Sciatic nerve (tissue), 2 donors: ENCODE measurements at regions not wholly inside any gene's neighbourhood (a gene's known extent, or its start where the extent isn't known, plus 50 kb on each side); places are given as distances from the start of the nearest gene placed in this dataset.
A peak's percentile ranks its signal among the peaks of the same experiment; 100 is the strongest.
"Not testable (repeated sequence)": the region's sequence is repeated elsewhere in the genome, so short reads cannot be mapped to it uniquely, and the experiment has no call there.

Source experiments
- ATAC-seq: fragments of 200-7000 bp; cut with Tn5 transposase; one replicate; pipeline ENCODE4 v1.9.1; 2020; ENCODE audit warnings: mild to moderate bottlenecking, moderate library complexity
- DNase-seq: peaks from one replicate; pipeline ENCODE4 v3.0.0-alpha.2; 2020; ENCODE audit warnings: low spot score
- intact Hi-C: fragments of 100-400 bp; cut with DNase I; formaldehyde crosslinking; loops from one replicate; pipeline ENCODE4 v1.14.2; 2022
- donor health status: DM: no; HTN: no; CAD: no.
- donor health status: DM: no; HTN: no; CAD: no.

DNA sequence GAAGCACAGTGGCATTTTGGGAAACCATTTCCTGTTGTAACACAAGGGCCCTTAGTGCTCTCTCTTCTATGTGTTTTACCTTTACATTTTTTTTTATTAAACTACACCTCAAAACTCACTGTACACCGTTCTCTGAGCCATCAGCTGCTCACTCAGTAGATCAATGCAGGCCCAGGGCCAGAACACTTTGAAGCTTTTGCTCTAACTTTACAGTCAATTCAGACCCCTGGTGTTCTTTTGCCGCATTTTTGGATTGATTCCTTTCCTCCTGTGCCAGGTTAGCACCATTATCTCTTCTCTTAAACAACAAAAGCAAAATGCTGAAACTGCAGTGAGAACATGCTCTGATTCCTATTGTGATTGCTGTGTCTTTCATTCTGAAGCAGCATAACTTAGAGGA is 269.8 kb upstream of the RGMB start:
- intact Hi-C loops, result no loop called here
- no peak for ATAC-seq
- no peak for DNase-seq

DNA sequence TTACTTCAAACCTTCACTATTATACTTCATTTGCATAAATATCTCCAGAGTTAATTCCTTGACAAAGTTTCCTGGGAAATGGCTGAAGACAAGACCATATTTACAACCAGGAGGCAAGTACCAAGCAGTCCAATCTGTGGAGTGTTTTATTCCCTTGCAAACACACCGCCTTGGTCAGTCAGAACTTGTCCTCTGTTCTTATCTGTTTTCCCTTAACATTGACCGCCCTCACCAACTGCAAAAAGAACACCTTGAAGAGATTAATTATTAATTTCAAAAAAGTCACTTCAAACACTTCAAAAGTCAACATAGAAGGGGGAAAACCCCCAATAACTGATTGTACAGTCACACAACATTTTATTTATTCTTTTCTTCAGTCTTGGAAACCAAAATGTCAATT is 269.0 kb upstream of the RGMB start:
- DNase-seq, result no peak
- ATAC-seq, result no peak
- intact Hi-C loops, result no loop called here

DNA sequence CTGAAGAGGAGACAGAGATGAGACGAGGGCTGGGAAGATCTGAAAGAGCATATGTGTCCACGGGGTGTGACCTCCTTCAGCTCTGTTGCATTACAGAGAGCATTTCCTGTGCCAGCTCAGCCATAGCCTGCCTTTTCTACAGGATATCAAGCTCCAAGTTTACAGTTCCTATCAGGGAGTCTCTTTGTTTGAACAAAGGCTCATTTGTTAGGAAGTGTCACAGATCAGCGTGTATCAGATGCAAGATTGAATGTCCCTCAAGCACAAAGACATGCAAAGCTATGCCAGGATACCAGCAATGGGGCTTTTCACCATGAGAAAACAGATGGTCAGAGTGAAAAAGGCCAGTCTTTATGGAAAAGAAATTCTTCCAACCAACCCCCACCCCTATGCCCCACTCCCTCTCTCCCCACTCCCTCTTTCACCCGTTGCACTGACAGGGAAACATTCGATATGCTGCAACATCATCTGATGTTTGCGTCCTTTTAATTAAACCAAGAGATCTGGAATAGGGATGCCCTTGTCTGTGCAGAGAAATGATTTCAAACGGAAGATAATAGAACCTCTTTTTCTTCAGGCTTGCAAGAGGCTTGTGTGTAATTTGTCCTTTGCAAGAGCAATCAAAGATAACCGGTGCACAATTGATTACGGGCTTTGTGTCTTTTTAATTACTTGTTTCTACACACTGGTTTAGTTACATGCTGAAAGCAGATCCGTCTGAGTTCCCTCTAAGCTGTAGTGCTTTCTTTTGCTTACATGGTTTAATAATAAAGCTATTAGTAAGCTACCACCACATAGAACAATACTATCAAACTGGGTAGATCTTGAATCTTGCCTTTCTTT is 263.1 kb upstream of the RGMB start:
- intact Hi-C loops, result no loop called here
- ATAC-seq (peak; percentile 22), DNase-seq (no peak)

DNA sequence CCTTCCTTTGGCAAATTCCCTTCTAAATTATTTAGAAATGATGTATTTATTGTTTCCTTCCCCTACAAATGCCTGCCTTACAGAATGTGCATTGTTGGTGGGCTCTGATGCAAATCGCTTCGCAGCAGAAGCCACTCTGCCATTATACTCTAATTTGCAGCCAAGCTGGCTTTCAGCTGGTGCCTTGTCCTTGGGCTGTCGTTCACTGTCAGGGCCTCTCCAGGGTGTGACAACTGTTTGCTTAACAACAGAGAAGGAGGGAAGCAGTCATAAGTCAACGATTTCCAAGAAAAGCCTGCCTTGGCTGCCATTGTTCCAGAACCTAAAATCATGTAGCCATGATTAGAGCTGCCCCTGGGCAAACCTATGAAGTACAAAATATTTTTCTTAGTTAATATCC is 260.1 kb upstream of the RGMB start:
- DNase-seq (no peak), ATAC-seq (no peak)
- intact Hi-C loops, result no loop called here

DNA sequence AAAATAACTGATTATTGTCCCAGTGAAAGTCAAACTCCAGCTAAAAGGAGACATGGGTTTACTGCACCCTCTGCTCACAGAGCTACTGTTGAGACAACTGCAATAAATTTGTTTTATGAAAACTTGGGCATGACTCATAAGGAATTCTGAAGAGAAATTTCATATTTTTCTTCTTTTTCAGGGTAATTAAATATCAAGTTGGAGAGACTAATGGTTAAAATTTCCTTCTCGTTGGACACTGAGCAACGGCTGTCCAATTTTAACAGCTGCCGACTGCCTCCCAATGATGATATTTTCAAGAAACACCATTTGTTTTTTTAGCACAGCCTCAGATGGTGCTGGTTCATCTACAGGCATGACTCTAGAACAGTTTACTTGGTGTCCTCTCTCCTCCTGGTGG is 259.2 kb upstream of the RGMB start:
- intact Hi-C loops, result no loop called here

DNA sequence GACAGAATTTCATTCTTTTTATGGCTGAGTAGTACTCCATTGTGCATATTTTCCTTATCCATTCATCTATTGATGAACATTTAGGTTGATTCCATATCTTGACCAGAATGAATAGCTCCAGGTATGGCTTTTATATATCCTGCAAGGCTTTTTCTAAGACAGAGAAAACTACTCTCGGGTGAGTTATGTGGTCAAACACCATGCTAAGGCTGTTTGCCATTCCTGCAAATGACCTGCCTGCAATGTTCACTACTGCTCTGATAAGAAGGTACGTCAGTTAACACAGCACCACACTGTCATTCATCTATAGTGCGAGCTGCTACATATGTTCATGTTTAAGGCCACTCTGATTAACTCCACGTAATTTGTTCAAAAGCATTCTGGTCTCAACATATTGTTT is 256.8 kb upstream of the RGMB start:
- DNase-seq (no peak), ATAC-seq (no peak)
- intact Hi-C loops, result no loop called here

More for the DNA sequence above, 259.2 kb upstream of the RGMB start:
- DNase-seq (no peak), ATAC-seq (no peak)

DNA sequence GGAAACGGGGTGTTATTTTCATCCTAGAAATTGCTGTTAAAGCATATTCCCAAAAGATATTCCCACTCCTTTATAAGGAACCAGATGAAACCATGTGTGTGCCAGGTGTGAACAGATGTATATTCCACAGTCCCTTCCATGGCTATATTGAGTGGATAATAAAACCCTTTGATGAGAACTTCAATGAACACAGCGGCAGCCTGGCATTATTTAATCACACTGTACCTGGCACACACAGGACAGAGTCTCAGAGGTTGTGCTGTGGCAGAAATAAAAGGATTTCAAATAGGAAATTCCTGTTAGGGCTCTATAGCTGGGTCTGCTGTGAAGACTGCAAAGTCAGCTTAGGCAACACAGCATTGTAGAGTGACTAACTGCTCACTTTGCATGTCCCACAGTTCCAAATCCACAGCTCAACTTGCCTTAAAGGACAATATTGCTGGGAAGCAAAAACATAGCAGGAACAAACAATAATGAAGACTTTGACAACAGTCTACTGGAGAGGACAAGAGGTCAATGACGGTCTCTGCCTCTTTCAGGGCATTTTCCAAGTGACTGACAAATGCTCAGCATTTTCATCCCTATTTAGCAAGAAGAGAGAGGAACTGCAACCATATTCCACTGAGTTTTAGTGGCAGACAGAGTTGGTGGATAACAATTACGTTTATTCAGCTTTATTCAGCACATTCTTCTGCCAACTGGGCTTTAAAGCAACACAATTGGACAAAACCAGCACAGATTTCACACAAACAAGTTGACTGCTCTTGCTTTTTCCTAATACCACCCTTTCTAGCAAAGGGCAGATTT is 255.7 kb upstream of the RGMB start:
- ATAC-seq, result peak; percentile 62
- intact Hi-C loops, result no loop called here
- DNase-seq, result no peak

DNA sequence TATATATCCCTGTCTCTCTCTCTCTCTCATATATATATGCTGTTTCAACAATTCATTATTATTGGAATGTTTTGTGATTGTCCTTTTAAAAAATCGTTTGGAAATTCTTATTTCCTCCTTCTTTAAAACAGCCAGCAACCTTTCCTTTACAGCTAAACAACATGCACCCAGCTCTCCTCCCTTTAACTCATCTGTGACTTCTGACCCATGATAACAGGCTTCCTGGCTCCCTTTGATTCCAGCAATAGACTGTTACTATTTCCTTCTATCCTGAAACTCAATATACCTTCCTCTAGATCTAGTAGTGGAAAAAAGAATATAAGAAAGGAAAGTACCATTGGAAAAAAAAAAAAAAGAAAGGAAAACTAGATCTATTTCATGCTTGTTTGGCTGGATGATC is 254.7 kb upstream of the RGMB start:
- intact Hi-C loops, result no loop called here
- DNase-seq (no peak), ATAC-seq (no peak)

DNA sequence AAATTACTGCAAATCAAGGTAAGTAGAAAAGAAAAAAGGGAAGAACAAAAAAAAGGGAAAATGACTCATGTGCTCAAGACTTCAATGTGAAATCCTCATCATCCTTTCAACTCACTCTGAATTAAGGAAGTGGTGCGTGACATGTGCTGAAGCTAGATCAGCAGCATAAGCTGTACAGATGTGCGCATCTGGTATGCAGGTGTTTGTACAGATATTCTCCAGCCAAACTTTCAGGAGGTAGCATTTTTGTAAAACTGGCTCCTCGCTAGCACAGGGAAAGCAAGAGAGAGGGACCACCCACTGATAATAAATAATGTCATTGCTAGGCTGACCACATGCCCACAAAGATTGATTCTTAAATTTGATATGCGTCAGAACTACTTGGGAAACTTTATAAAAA is 253.9 kb upstream of the RGMB start:
- intact Hi-C loops, result no loop called here
- DNase-seq (no peak), ATAC-seq (no peak)

DNA sequence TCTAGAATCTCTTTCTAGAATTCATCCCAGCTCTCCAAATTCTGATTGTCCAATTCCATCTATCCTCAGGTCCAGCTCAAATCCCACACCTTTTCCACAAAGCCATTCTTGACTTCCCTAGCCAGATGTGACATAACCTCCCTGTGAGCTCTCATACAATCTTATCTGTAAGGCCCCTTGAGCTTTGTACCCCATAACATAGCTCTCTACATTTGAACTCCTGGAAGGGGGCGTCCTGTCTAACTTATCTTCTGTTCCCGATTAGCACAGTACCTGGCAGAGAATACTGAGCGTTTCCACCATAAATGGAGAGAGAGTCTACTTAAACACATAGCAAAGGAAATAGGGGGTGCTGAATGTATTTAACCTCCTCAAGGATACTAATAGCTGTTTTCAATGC is 251.6 kb upstream of the RGMB start:
- DNase-seq (no peak), ATAC-seq (no peak)
- intact Hi-C loops, result no loop called here

DNA sequence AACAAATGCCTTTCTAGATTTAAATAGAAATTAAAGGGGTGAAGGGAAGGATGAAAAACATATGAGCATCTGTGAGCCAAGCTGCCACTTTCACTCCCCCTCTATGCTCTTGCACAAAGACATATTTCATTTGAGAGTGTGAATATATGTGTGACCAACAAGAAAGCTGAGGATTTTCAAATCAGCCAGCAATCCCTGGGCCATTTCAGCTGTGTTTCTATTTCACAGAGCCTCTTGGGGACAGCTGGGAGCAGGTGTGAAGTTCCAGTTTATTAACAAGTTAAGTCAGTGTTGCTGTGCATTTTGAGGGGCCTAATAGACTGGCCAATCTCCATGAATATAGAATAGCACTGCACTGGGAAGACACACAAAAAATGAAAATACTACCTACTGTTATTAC is 248.7 kb upstream of the RGMB start:
- intact Hi-C loops, result no loop called here
- DNase-seq (no peak), ATAC-seq (no peak)

DNA sequence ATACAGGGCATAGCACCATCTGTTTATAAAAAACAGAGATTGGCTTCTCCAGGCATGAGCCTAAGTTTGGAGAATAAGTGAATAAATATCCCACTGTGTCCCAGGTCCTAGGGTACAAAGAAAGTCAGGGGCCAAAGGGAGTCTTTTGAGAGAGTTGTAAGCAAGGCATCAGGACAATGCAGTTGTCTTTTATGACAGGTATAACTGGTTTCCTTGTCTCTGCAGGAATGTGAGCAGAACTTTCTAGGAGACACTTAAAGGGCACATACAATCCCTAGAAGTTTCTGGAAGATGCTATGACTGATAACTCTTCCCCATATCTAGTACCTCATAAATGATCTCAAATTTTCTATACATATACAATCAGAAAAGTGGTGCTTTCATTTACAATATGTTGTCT is 245.6 kb upstream of the RGMB start:
- DNase-seq, result no peak
- ATAC-seq, result no peak
- intact Hi-C loops, result no loop called here

DNA sequence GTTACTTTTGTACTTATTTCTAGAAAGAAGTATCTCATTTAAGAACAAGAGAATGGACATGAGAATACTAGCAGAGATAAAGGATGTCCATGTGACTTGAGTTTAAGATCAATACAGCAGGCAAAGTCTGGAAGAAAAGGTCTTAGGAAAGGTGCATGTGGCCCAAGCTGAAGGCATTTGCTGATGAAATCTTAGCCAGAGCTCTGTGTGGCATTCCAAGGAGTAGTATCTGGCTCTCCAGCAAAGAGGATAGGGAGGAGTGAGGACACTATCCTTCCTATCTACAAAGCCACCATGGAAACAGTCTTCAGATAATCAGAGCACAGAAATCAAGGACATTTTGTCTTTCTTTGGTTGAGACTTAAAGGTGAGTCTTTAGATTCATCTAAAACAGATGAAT is 244.1 kb upstream of the RGMB start:
- DNase-seq, result no peak
- intact Hi-C loops, result no loop called here
- ATAC-seq, result no peak

DNA sequence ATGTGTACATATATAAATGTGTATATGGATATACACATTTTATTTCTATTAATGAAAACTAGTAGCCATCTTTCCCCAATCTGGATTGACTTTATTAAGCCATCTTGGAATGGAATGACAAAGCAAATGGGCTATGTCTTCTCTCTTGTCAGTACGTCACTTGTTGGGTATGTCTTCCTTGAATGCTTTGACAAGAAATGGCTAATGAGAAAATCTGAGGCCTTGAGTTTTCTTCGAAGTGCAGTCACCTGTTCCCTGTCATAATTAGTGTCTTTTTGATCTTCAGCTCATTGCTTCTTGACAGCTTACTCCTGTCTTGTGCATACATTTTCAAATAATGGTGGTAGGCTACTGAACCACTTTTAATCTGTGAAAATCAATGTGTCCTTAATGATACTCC is 243.2 kb upstream of the RGMB start:
- DNase-seq, result no peak
- ATAC-seq, result no peak
- intact Hi-C loops, result no loop called here

DNA sequence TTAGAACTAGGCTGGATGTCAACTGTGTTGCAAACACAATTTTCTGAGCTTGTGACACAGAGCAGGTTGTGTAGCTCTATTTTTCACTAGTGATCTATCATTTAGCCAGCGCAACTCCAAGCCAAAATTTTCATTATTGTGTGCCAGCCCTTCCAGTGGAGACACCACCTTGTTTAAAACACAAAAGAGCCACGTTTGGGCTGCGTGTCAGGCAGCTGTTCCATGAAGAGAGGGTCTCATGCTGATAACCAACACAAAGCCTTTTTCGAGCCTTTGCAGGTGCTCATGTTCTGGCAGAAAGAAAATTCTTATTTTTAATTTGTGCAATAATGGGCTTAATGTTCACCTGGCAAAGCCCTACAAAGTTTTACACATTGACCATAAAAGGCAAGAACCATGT is 237.6 kb upstream of the RGMB start:
- ATAC-seq (no peak), DNase-seq (no peak)
- intact Hi-C loops, result no loop called here

DNA sequence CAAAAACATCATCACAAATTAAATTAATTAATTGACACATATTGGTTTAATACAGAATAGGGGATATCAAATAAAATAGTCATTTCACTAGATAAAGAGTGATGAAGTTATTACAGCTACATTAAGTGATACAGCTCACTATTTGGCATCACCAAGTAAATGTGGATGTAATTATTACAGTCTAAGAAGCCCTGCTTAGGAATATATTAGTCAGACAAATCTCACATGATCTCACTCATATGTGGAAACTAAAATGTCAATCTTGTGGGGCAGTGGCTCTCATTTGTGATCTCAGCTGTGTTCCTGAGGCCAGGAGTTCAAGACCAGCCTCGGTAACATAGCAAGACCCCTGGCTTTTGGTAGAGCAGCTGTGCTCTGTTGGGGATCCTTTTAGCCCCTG is 233.4 kb upstream of the RGMB start:
- intact Hi-C loops, result no loop called here
- no peak for DNase-seq
- no peak for ATAC-seq

DNA sequence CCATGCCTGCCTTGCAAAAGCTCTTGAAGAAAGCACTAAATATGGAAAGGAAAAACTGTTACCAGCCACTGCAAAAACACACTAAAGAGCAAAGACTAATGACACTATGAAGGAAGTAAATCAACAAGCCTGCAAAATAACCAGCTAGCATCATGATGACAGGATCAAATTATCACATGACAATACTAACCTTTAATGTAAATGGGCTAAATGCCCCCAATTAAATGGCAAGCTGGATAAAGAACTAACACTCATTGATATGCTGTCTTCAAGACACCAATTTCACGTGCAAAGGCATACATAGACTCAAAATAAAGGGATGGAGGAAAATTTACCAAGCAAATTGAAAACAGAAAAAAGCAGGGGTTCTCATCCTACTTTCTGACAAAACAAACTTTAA is 231.8 kb upstream of the RGMB start:
- intact Hi-C loops, result no loop called here

DNA sequence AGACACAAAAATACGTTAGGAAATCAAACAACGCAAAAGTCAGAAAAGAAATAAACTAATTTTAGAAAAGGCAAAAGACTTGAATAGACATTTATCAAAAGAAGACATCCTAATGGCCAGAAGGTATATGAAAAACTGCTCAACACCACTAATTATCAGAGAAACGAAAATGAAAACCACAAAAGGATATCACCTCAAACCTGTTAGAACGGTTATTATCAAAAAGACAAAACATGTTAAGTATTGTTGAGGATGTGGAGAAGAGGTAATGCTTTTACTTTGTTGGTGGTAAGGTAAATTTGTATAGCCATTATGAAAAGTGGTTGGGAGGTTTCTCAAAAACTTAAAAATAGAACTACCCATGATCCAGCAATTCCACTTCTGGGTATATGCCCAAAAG is 230.0 kb upstream of the RGMB start:
- no peak for ATAC-seq
- DNase-seq, result no peak
- intact Hi-C loops, result no loop called here

More for the DNA sequence above, 231.8 kb upstream of the RGMB start:
- ATAC-seq, result no peak
- no peak for DNase-seq

DNA sequence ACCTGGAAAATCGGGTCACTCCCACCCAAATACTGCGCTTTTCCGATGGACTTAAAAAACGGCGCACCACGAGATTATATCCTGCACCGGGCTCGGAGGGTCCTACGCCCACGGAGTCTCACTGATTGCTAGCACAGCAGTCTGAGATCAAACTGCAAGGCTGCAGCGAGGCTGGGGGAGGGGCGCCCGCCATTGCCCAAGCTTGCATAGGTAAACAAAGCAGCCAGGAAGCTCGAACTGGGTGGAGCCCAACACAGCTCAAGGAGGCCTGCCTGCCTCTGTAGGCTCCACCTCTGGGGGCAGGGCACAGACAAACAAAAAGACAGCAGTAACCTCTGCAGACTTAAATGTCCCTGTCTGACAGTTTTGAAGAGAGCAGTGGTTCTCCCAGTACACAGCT is 226.5 kb upstream of the RGMB start:
- ATAC-seq, DNase-seq, intact Hi-C loops: not testable (repeated sequence)

DNA sequence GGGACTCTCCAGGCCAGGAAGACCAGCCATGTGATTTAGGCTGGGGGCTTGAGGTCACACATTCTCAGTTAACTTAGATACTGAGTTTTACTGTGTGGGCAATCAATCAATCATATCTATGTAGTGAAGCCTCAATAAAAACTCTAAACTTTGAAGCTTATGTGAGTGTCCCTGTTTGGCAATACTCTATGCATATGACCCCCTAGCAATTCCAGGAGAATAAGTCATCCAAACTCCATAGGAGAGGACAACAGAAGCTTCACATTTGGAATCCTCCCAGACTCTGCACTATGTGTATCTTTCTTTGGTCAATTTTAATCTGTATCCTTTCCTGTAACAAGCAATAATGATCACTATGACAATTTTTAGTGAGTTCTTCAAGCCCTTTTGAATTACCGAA is 216.8 kb upstream of the RGMB start:
- DNase-seq, result no peak
- no peak for ATAC-seq
- intact Hi-C loops, result no loop called here

DNA sequence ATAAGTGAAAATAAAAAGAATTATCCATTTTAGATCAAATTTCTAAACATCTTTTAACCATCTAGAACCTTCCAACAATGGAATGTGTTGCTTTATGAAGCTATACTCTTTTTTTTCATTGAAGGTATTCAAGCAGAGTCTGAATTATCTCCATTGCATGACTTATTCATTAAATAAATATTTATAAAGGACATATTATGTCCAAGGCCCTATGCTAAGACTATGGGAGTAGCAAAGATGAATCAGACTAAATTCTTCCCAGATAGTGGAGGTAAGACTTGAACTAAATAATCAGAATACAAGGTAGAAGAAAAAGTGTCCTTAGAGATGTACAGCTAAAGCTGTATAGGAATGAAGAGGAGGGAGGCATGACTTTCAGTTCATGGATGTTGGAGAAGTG is 215.5 kb upstream of the RGMB start:
- intact Hi-C loops, result no loop called here
- ATAC-seq (no peak), DNase-seq (no peak)
